ENCODE measurements at regions not wholly inside any gene's neighbourhood (a gene's known extent, or its start where the extent isn't known, plus 50 kb on each side); places are given as distances from the start of the nearest gene placed in this dataset.

DNA sequence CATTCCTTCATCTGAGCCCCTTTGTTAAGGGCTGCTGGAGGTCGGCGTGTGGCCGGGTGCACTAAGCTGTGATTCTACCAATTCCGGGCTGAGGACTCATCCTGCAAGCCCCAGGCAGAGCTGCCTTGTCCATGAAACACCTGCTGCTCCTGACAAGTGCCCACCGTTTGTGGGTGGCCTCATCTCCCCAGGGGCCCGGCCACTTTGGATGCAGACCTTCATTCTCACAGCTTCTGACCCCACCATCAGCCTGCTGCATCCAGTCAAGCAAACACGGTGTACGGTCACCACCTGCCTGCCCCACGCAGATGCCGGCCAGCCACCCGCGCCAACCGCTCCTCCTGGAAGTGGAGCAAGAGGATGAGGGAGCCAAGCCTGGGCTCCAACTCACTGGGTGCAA is 382.7 kb downstream of the THBS2 start:
- TF ChIP-seq, protein P1, sequence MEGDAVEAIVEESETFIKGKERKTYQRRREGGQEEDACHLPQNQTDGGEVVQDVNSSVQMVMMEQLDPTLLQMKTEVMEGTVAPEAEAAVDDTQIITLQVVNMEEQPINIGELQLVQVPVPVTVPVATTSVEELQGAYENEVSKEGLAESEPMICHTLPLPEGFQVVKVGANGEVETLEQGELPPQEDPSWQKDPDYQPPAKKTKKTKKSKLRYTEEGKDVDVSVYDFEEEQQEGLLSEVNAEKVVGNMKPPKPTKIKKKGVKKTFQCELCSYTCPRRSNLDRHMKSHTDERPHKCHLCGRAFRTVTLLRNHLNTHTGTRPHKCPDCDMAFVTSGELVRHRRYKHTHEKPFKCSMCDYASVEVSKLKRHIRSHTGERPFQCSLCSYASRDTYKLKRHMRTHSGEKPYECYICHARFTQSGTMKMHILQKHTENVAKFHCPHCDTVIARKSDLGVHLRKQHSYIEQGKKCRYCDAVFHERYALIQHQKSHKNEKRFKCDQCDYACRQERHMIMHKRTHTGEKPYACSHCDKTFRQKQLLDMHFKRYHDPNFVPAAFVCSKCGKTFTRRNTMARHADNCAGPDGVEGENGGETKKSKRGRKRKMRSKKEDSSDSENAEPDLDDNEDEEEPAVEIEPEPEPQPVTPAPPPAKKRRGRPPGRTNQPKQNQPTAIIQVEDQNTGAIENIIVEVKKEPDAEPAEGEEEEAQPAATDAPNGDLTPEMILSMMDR (IDR thresholded peaks at IDR 0.05): no peak
- TF ChIP-seq EP300 (IDR thresholded peaks at IDR 0.05) (no peak), POLR2A (IDR thresholded peaks at IDR 0.05) (no peak)

All from tibial nerve (tissue), 4 donors.